ENCODE measurements at regions not wholly inside any gene's neighbourhood (a gene's known extent, or its start where the extent isn't known, plus 50 kb on each side); places are given as distances from the start of the nearest gene placed in this dataset.

DNA sequence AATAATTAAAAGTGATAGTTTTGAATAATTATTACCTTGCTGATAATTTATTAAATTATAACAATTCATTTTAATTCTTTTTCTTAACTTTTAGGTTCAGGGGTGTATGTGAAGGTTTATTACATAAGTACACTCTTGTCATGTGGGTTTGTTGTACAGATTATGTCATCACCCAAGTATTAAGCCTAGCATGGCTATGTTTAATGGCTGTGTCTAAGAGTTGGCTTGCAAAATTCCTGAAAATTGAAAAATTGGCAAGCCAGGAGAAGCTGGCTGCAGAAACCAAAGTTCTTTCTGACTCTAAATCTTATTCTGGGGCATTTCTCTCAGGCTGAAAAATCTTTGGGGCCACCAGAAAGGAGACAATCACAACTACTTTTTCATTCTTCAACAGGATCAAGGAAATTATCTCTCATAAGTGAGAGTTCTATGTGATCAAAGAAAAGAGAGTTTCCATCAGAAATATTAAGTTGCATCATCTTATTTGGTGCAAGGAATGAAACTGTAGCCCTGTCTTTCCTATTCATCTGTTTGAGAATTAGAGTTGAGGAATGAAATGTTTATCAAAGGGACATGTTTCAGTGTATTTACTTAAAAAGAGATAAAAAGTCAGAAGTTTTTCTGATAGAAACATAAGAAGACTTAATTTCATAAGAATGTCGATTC, 412.1 kb upstream of the CDH2 start:
- TF ChIP-seq, protein P1, sequence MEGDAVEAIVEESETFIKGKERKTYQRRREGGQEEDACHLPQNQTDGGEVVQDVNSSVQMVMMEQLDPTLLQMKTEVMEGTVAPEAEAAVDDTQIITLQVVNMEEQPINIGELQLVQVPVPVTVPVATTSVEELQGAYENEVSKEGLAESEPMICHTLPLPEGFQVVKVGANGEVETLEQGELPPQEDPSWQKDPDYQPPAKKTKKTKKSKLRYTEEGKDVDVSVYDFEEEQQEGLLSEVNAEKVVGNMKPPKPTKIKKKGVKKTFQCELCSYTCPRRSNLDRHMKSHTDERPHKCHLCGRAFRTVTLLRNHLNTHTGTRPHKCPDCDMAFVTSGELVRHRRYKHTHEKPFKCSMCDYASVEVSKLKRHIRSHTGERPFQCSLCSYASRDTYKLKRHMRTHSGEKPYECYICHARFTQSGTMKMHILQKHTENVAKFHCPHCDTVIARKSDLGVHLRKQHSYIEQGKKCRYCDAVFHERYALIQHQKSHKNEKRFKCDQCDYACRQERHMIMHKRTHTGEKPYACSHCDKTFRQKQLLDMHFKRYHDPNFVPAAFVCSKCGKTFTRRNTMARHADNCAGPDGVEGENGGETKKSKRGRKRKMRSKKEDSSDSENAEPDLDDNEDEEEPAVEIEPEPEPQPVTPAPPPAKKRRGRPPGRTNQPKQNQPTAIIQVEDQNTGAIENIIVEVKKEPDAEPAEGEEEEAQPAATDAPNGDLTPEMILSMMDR (IDR thresholded peaks at IDR 0.05), result no peak
- no peak for TF ChIP-seq POLR2A (IDR thresholded peaks at IDR 0.05)

All from uterus (tissue), 2 donors.